Breast epithelium (tissue), 3 donors: ENCODE measurements at regions not wholly inside any gene's neighbourhood (a gene's known extent, or its start where the extent isn't known, plus 50 kb on each side); places are given as distances from the start of the nearest gene placed in this dataset.

Experiments
- POLR2A ChIP-seq: fragments of 450-650 bp; IDR thresholded peaks from one replicate; pipeline ENCODE4 v1.6.1; 2016; ENCODE audit warnings: antibody characterized with exemption, mild to moderate bottlenecking, moderate library complexity
- TF ChIP-seq, protein P1 (sequence below), 3 donors: fragments of 450-650 bp; IDR thresholded peaks; one replicate each; pipeline ENCODE4 v1.5.1; 2016 to 2017; ENCODE audit warnings: antibody characterized with exemption in 3 of 3, mild to moderate bottlenecking in 3 of 3, moderate library complexity in 3 of 3

DNA sequence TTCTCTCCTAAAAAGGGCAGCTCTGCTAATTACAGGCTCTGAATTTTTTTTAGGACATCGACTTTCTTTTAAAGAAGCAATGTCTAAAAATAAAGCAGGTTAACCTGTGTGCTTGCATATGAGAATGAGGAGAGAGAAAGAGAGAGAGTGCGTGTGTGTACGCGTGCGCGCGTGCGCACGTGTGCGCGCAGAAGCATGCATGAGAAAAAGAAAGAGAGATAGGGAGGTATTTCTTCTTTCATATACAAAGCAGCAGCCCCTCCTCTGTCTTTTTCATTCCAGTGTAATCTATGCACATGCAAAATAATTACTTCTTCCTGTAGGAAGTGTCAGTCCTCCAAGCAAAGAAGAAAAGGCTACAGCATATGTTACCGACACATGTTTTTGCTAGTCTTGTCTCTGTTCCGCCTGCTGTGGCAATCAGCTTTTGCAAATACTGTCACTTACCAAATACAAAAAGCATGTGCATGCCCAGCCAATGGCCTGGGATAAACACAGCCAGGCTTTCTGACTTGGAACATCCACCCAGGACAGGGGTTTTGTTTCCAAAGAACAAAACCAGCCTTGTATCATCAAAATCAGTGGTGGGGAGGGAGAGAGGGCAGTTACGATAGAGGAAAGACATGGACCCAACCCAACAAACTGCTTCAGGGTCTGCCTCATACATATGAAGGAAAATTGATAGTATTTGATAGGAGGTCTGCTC lies 252.3 kb upstream of the SLC24A2 start:
- no peak for TF ChIP-seq POLR2A
- TF ChIP-seq, protein P1, sequence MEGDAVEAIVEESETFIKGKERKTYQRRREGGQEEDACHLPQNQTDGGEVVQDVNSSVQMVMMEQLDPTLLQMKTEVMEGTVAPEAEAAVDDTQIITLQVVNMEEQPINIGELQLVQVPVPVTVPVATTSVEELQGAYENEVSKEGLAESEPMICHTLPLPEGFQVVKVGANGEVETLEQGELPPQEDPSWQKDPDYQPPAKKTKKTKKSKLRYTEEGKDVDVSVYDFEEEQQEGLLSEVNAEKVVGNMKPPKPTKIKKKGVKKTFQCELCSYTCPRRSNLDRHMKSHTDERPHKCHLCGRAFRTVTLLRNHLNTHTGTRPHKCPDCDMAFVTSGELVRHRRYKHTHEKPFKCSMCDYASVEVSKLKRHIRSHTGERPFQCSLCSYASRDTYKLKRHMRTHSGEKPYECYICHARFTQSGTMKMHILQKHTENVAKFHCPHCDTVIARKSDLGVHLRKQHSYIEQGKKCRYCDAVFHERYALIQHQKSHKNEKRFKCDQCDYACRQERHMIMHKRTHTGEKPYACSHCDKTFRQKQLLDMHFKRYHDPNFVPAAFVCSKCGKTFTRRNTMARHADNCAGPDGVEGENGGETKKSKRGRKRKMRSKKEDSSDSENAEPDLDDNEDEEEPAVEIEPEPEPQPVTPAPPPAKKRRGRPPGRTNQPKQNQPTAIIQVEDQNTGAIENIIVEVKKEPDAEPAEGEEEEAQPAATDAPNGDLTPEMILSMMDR (IDR thresholded peaks at IDR 0.05) = no peak
